Hepatocyte (in vitro differentiated cells): ENCODE measurements at regions not wholly inside any gene's neighbourhood (a gene's known extent, or its start where the extent isn't known, plus 50 kb on each side); places are given as distances from the start of the nearest gene placed in this dataset.

Experiments used
- CTCF ChIP-seq: fragments of 200-600 bp; sonication (generic); IDR thresholded peaks from 2 replicates; pipeline ENCODE4 v1.5.1; 2016; ENCODE audit warnings: antibody characterized with exemption, mild to moderate bottlenecking; ENCODE audit not compliant: poor library complexity
- EZH2phosphoT487 ChIP-seq: fragments of 200-600 bp; sonication (generic); IDR thresholded peaks from one replicate; pipeline ENCODE4 v1.6.1; 2018; ENCODE audit warnings: antibody characterized with exemption, mild to moderate bottlenecking, low read depth, moderate library complexity; ENCODE audit not compliant: unreplicated experiment, severe bottlenecking

GRCh38 chr6:156599978-156600590, 177.1 kb upstream of the ARID1B start:
- TF ChIP-seq CTCF (no peak), EZH2phosphoT487 (no peak)
